ENCODE measurements at regions not wholly inside any gene's neighbourhood (a gene's known extent, or its start where the extent isn't known, plus 50 kb on each side); places are given as distances from the start of the nearest gene placed in this dataset.
"Not testable (repeated sequence)": the region's sequence is repeated elsewhere in the genome, so short reads cannot be mapped to it uniquely, and the experiment has no call there.

GRCh38 chr14:85071447-85071846 is 458.5 kb upstream of the FLRT2 start:
- no peak for DNase-seq (ENCODE audit: low read depth in 1 of 2, low spot score in 1 of 2)
- TF ChIP-seq GABPA (IDR thresholded peaks at IDR 0.05; ENCODE audit: low read depth) (no peak), CTCF (IDR thresholded peaks at IDR 0.05; ENCODE audit: insufficient read depth, low read length) (no peak), POLR2AphosphoS5 (IDR thresholded peaks at IDR 0.05; ENCODE audit: low read depth) (no peak)
- TF ChIP-seq, protein P1, sequence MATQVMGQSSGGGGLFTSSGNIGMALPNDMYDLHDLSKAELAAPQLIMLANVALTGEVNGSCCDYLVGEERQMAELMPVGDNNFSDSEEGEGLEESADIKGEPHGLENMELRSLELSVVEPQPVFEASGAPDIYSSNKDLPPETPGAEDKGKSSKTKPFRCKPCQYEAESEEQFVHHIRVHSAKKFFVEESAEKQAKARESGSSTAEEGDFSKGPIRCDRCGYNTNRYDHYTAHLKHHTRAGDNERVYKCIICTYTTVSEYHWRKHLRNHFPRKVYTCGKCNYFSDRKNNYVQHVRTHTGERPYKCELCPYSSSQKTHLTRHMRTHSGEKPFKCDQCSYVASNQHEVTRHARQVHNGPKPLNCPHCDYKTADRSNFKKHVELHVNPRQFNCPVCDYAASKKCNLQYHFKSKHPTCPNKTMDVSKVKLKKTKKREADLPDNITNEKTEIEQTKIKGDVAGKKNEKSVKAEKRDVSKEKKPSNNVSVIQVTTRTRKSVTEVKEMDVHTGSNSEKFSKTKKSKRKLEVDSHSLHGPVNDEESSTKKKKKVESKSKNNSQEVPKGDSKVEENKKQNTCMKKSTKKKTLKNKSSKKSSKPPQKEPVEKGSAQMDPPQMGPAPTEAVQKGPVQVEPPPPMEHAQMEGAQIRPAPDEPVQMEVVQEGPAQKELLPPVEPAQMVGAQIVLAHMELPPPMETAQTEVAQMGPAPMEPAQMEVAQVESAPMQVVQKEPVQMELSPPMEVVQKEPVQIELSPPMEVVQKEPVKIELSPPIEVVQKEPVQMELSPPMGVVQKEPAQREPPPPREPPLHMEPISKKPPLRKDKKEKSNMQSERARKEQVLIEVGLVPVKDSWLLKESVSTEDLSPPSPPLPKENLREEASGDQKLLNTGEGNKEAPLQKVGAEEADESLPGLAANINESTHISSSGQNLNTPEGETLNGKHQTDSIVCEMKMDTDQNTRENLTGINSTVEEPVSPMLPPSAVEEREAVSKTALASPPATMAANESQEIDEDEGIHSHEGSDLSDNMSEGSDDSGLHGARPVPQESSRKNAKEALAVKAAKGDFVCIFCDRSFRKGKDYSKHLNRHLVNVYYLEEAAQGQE (IDR thresholded peaks at IDR 0.05; ENCODE audit: insufficient replicate concordance, low read depth), result no peak
- Histone ChIP-seq H3K4me3 (replicated peaks; ENCODE audit: insufficient read depth, low read length) (no peak overlapping the region), H3K27me3 (ENCODE audit: insufficient read depth, poor library complexity, severe bottlenecking) (no peaks in the 10 kb centered on the region), H3K27ac (replicated peaks) (no peak overlapping the region)

- TF ChIP-seq POLR2AphosphoS5 (IDR thresholded peaks at IDR 0.05; ENCODE audit: low read depth) (no peak), GABPA (IDR thresholded peaks at IDR 0.05; ENCODE audit: low read depth) (no peak), CTCF (IDR thresholded peaks at IDR 0.05; ENCODE audit: insufficient read depth, low read length) (no peak), SPI1 (IDR thresholded peaks at IDR 0.05; ENCODE audit: borderline replicate concordance, low read depth) (no peak)
- TF ChIP-seq, protein P1 (IDR thresholded peaks at IDR 0.05; ENCODE audit: insufficient replicate concordance, low read depth), result no peak
- Histone ChIP-seq H3K27me3 (ENCODE audit: insufficient read depth, poor library complexity, severe bottlenecking) (no peaks in the 10 kb centered on the region), H3K27ac (replicated peaks) (no peak overlapping the region), H3K4me3 (replicated peaks; ENCODE audit: insufficient read depth, low read length) (no peak overlapping the region)
- no peak for DNase-seq (ENCODE audit: low read depth in 1 of 2, low spot score in 1 of 2)
These were observed 455.0 kb upstream of the FLRT2 start for GRCh38 chr14:85074955-85075354.

DNA sequence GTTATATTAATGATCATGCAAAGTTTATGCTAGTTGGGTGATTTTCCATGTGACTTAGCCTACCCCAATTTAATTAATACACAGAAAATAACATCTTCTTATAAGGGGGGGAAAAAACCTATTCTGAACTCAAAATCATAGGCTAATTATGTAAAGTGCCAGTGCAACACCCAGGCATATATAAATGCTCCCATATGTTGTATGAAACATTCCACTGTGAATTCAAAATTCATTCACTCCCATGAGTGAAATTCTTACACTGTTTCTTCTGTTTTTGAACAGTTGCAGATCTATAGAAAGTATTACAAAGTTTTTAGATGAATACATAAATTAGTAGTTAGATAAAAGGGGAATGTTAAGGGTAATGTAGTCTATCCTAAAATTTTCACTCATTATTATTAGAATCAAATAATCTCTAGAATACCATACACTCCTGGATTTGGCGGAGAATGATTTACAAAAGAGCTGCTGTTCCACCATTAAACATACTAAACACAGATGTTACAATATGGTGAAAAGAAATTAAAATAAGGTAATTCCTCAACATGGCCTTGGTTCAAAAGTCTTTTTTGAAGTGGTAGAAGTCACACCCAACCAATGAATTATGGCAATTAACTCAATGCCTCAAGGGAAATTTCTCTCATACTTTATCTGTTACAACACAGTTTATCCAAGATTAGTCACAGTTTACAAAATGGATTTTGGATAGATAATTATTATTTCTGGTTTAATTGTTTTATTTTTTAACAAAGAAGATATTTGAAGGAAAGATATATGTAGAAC is 454.1 kb upstream of the FLRT2 start:
- Histone ChIP-seq H3K27ac (replicated peaks) (no peak overlapping the region), H3K27me3 (ENCODE audit: insufficient read depth, poor library complexity, severe bottlenecking) (no peaks in the 10 kb centered on the region), H3K4me3 (replicated peaks; ENCODE audit: insufficient read depth, low read length) (no peak overlapping the region)
- no peak for TF ChIP-seq SPI1 (IDR thresholded peaks at IDR 0.05; ENCODE audit: borderline replicate concordance, low read depth)
- TF ChIP-seq POLR2AphosphoS5 (IDR thresholded peaks at IDR 0.05; ENCODE audit: low read depth), result no peak
- TF ChIP-seq CTCF (IDR thresholded peaks at IDR 0.05; ENCODE audit: insufficient read depth, low read length), result no peak
- TF ChIP-seq, protein P1 (IDR thresholded peaks at IDR 0.05; ENCODE audit: insufficient replicate concordance, low read depth), result no peak
- no peak for TF ChIP-seq GABPA (IDR thresholded peaks at IDR 0.05; ENCODE audit: low read depth)
- DNase-seq (ENCODE audit: low read depth in 1 of 2, low spot score in 1 of 2), result no peak

- not testable (repeated sequence) for H3K27ac ChIP-seq (replicated peaks); DNase-seq (ENCODE audit: low read depth in 1 of 2, low spot score in 1 of 2); H3K4me3 ChIP-seq (replicated peaks; ENCODE audit: insufficient read depth, low read length); H3K27me3 ChIP-seq (ENCODE audit: insufficient read depth, poor library complexity, severe bottlenecking)
These were observed 452.2 kb upstream of the FLRT2 start for GRCh38 chr14:85077716-85078115.
